Skeletal muscle satellite cell (primary cell): ENCODE measurements at regions not wholly inside any gene's neighbourhood (a gene's known extent, or its start where the extent isn't known, plus 50 kb on each side); places are given as distances from the start of the nearest gene placed in this dataset.

Experiments
- H3K27me3 ChIP-seq: 2 replicates; pipeline ENCODE4 v1.7.0; 2013; ENCODE audit warnings: low read length; ENCODE audit not compliant: control insufficient read depth, insufficient read depth
- H3K36me3 ChIP-seq: 2 replicates; pipeline ENCODE4 v1.7.0; 2013; ENCODE audit warnings: mild to moderate bottlenecking, control low read depth, low read length; ENCODE audit not compliant: insufficient read depth
- H3K4me1 ChIP-seq: 2 replicates; pipeline ENCODE4 v1.7.0; 2013; ENCODE audit warnings: low read length; ENCODE audit not compliant: control insufficient read depth, insufficient read depth
- H3K4me2 ChIP-seq: 2 replicates; pipeline ENCODE4 v1.7.0; 2013; ENCODE audit warnings: mild to moderate bottlenecking, low read length
- H3K4me3 ChIP-seq: 2 replicates; pipeline ENCODE4 v1.7.0; 2013; ENCODE audit warnings: low read length
- H3K9ac ChIP-seq: 2 replicates; pipeline ENCODE4 v1.7.0; 2013; ENCODE audit warnings: mild to moderate bottlenecking, low read depth, low read length, moderate library complexity
- H3K9me3 ChIP-seq: replicated peaks from 2 replicates; pipeline ENCODE4 v1.7.0; 2013; ENCODE audit warnings: mild to moderate bottlenecking, control low read depth, low read length

- Histone ChIP-seq H3K4me3 (no peak overlapping the region), H3K4me2 (no peak overlapping the region), H3K27me3 (no peaks in the 10 kb centered on the region), H3K9me3 (peaks cover 8% of the 10 kb centered on the region), H3K4me1 (no peaks in the 10 kb centered on the region), H3K36me3 (no peaks in the 10 kb centered on the region), H3K9ac (no peak overlapping the region)
Observed at GRCh38 chr22:47398921-47399790, 636.7 kb downstream of the TBC1D22A start.

GRCh38 chr22:47398491-47398890 is 636.0 kb downstream of the TBC1D22A start:
- Histone ChIP-seq H3K9me3 (peaks cover 8% of the 10 kb centered on the region), H3K36me3 (no peaks in the 10 kb centered on the region), H3K4me1 (no peaks in the 10 kb centered on the region), H3K9ac (no peak overlapping the region), H3K4me3 (no peak overlapping the region), H3K4me2 (no peak overlapping the region), H3K27me3 (no peaks in the 10 kb centered on the region)

DNA sequence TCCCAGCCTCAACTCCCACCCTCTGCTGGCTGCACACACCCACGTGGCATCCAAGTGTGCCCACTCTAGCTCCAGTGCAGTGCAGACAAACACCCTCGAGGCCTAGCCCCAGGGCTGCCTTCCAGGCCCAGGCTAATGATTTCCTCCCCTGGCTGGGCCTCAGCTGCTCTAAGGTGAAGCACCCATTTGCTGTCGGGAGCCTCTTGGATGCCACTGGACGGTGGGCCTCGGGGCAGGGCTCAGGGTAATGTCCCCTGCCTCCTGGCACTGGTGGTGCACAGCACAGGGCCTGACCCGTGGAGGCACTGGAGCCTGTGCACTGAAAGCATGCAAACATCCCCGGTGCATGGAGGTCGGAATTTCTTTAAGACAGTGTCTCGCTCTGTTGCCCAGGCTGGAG is 635.2 kb downstream of the TBC1D22A start:
- H3K27me3 ChIP-seq = no peaks in the 10 kb centered on the region
- H3K9ac ChIP-seq = no peak overlapping the region
- peaks cover 8% of the 10 kb centered on the region for H3K9me3 ChIP-seq

DNA sequence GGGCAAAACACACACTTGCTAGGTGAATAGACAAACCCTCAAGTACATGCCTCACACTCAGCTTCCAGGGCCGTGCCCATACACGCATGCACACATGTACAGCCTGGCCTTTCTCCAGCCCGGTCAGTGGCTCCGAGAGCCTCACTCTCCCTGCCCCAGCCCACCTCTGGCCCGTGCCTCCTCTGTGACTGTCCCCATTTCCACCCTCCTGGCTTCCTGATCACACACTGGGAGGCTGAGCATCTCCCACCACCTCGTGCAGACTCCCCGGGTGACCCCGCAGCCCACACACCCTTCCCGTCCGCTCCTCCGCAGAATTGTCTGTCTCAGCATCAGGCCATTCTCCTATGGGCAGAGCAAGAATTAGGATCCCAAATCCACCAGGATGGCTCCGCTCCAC is 634.1 kb downstream of the TBC1D22A start:
- Histone ChIP-seq H3K9ac (no peak overlapping the region), H3K9me3 (peaks cover 8% of the 10 kb centered on the region), H3K4me2 (no peak overlapping the region), H3K4me1 (no peaks in the 10 kb centered on the region), H3K4me3 (no peak overlapping the region), H3K36me3 (no peaks in the 10 kb centered on the region), H3K27me3 (no peaks in the 10 kb centered on the region)

More for the DNA sequence above, 635.2 kb downstream of the TBC1D22A start:
- no peak overlapping the region for H3K4me3 ChIP-seq
- no peak overlapping the region for H3K4me2 ChIP-seq
- H3K4me1 ChIP-seq = no peaks in the 10 kb centered on the region
- H3K36me3 ChIP-seq = no peaks in the 10 kb centered on the region

DNA sequence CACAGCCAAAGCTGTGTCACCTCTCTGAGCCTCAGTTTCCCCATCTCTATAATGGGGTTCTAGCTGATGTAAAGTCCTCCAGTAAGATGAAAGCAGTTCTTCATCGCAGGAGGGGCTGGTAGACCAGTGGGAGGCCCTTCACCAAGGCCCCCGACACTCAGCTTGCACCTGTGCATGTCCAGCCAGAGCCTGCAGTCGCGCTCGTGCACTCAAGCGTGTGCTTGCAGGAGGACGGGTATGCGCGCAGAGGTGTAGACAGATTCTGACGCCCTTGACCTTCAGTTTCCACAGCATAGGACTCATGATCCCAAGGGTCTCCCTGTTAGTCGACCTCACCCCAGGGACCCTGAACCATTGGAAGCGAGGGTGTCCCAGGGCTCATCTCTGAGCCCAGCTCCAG is 633.7 kb downstream of the TBC1D22A start:
- Histone ChIP-seq H3K4me1 (no peaks in the 10 kb centered on the region), H3K9me3 (peaks cover 8% of the 10 kb centered on the region), H3K9ac (no peak overlapping the region), H3K36me3 (no peaks in the 10 kb centered on the region), H3K27me3 (no peaks in the 10 kb centered on the region), H3K4me3 (no peak overlapping the region), H3K4me2 (no peak overlapping the region)

GRCh38 chr22:47395481-47395880 is 633.0 kb downstream of the TBC1D22A start:
- H3K9ac ChIP-seq = no peak overlapping the region
- H3K4me3 ChIP-seq = no peak overlapping the region
- no peaks in the 10 kb centered on the region for H3K36me3 ChIP-seq
- H3K27me3 ChIP-seq = no peaks in the 10 kb centered on the region
- no peaks in the 10 kb centered on the region for H3K4me1 ChIP-seq
- peaks cover 7% of the 10 kb centered on the region for H3K9me3 ChIP-seq
- no peak overlapping the region for H3K4me2 ChIP-seq

DNA sequence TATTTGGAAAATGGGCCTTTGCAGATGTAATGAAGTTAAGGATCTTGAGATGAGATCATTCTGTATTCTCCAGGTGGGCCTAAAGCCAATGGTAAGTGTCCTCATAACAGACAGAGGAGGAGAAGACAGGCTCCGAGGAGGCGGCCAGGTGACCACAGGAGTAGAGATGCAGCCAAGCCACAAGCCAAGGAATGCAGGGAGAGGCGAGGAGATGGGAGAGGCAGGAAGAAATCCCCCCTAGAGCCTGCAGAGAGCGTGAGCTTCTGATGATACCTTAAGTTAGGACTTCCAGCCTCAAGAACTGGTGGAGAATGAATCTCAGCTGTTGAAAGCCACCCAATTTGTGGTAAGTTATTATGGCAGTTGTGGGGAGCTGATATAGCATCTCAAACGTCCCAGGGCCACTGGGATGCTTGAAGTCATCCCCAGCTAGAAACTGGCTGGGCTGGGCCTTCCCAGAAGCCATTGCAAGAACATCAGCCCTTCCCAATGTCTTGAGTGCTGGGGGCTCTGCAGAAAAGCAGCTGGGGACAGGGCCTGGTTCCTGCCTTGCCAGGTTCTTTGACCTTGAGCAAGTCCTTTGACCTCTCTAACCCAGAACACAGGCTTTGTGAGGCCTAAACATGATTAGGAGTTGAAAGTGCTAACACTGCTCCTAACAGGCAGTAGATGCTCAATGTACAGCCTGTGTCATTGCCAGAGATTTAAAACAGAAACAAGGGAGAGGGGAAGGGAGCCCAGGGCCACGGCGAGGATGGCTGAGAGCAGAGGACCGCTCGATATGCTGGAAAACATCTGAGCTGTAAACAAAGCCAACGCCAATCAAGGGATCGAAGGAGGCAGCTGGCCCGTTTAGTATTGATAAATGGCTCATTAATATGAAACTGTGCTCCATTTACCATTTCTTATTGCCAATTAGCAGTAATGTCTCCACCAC is 632.3 kb downstream of the TBC1D22A start:
- Histone ChIP-seq H3K4me2 (no peak overlapping the region), H3K9ac (no peak overlapping the region), H3K4me1 (no peaks in the 10 kb centered on the region), H3K36me3 (no peaks in the 10 kb centered on the region), H3K27me3 (no peaks in the 10 kb centered on the region), H3K9me3 (peaks cover 6% of the 10 kb centered on the region), H3K4me3 (no peak overlapping the region)

DNA sequence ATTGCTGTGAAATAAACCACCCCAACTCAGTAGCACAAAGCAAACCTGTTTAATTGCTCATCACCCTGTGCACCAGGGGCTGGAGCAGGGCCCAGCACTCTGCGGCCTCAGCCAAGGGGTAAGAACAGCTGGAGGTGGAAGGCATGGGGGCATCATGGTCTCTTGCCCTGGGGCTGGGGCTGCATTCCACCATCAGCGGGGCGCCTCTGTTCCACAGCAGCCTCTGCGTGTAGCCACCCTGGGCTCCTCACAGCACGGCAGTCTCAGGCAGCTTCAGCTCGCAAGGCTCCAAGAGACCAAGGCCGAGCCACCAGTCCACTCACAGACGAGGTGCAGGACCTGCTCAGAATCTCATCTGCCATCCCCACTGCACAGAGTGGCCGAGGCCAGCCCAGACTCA is 630.7 kb downstream of the TBC1D22A start:
- Histone ChIP-seq H3K27me3 (no peaks in the 10 kb centered on the region), H3K4me2 (no peak overlapping the region), H3K36me3 (no peaks in the 10 kb centered on the region), H3K4me1 (no peaks in the 10 kb centered on the region), H3K4me3 (no peak overlapping the region), H3K9me3 (peaks cover 6% of the 10 kb centered on the region), H3K9ac (no peak overlapping the region)

GRCh38 chr22:47392729-47393128 is 630.3 kb downstream of the TBC1D22A start:
- H3K9me3 ChIP-seq = peaks cover 6% of the 10 kb centered on the region
- H3K9ac ChIP-seq = no peak overlapping the region
- peaks cover 3% of the 10 kb centered on the region for H3K27me3 ChIP-seq
- no peaks in the 10 kb centered on the region for H3K36me3 ChIP-seq
- no peak overlapping the region for H3K4me2 ChIP-seq
- H3K4me1 ChIP-seq = no peaks in the 10 kb centered on the region
- H3K4me3 ChIP-seq = no peak overlapping the region

GRCh38 chr22:47392054-47392347 is 629.6 kb downstream of the TBC1D22A start:
- Histone ChIP-seq H3K4me3 (no peak overlapping the region), H3K36me3 (no peaks in the 10 kb centered on the region), H3K9ac (no peak overlapping the region), H3K27me3 (peaks cover 6% of the 10 kb centered on the region), H3K4me1 (no peaks in the 10 kb centered on the region), H3K9me3 (peaks cover 6% of the 10 kb centered on the region), H3K4me2 (no peak overlapping the region)

GRCh38 chr22:47391169-47392053 is 629.0 kb downstream of the TBC1D22A start:
- Histone ChIP-seq H3K4me3 (no peak overlapping the region), H3K4me1 (no peaks in the 10 kb centered on the region), H3K4me2 (no peak overlapping the region), H3K9ac (no peak overlapping the region), H3K27me3 (peaks cover 12% of the 10 kb centered on the region), H3K36me3 (no peaks in the 10 kb centered on the region), H3K9me3 (peaks cover 2% of the 10 kb centered on the region)
